Mucosa of rectum (tissue), 2 donors: ENCODE measurements at regions not wholly inside any gene's neighbourhood (a gene's known extent, or its start where the extent isn't known, plus 50 kb on each side); places are given as distances from the start of the nearest gene placed in this dataset.
A peak's percentile ranks its signal among the peaks of the same experiment; 100 is the strongest.
"Not testable (repeated sequence)": the region's sequence is repeated elsewhere in the genome, so short reads cannot be mapped to it uniquely, and the experiment has no call there.

Experiments
- H3K27ac ChIP-seq, 2 donors: one replicate each; pipeline ENCODE4 v1.7.0; 2013; ENCODE audit warnings: inconsistent platforms in 2 of 2, low read depth in 2 of 2, low read length in 2 of 2
- H3K27me3 ChIP-seq, 2 donors: one replicate each; pipeline ENCODE4 v1.7.0; 2013; ENCODE audit warnings: low read length in 2 of 2; ENCODE audit not compliant: control insufficient read depth in 2 of 2, insufficient read depth in 2 of 2
- H3K36me3 ChIP-seq, 2 donors: one replicate each; pipeline ENCODE4 v1.7.0; 2013; ENCODE audit warnings: low read length in 2 of 2; ENCODE audit not compliant: control insufficient read depth in 2 of 2, insufficient read depth in 2 of 2
- H3K4me1 ChIP-seq, 2 donors: one replicate each; pipeline ENCODE4 v1.7.0; 2013; ENCODE audit warnings: low read length in 2 of 2, mild to moderate bottlenecking in 1 of 2; ENCODE audit not compliant: control insufficient read depth in 2 of 2, insufficient read depth in 2 of 2
- H3K4me3 ChIP-seq, 2 donors: one replicate each; pipeline ENCODE4 v1.7.0; 2013; ENCODE audit warnings: low read length in 2 of 2
- H3K9ac ChIP-seq, 2 donors: one replicate each; pipeline ENCODE4 v1.7.0; 2013; ENCODE audit warnings: low read length in 2 of 2, low read depth in 1 of 2, mild to moderate bottlenecking in 1 of 2
- H3K9me3 ChIP-seq, 2 donors: one replicate each; pipeline ENCODE4 v1.7.0; 2013; ENCODE audit warnings: low read length in 2 of 2; ENCODE audit not compliant: control insufficient read depth in 2 of 2
- donor health status: healthy.
- donor health status: Normal muscosa, but diverticular disease.

DNA sequence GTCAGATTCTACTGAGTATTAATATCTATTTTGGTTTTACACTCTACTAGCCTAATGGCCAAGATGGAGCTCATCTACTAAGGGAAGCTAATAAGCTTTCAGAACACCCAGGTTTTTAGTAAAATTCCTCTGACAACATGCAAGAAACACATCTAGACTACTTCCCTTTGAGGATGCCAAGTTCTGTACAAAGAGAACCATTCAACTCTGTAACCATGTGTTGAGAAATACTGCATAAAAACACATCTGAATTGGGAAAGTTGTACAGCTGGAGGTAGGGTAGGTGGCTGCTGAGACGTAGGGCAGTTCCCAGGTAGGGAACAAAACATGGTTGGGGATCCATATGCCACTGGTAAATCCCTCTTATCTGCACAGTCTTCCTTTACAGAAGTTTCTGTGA lies 66.2 kb downstream of the SC5D start:
- Histone ChIP-seq H3K9me3 (no peaks in the 10 kb centered on the region), H3K9ac (no peak overlapping the region), H3K27me3 (no peaks in the 10 kb centered on the region), H3K4me3 (no peak overlapping the region), H3K4me1 (no peaks in the 10 kb centered on the region), H3K27ac (no peak overlapping the region), H3K36me3 (no peaks in the 10 kb centered on the region)

DNA sequence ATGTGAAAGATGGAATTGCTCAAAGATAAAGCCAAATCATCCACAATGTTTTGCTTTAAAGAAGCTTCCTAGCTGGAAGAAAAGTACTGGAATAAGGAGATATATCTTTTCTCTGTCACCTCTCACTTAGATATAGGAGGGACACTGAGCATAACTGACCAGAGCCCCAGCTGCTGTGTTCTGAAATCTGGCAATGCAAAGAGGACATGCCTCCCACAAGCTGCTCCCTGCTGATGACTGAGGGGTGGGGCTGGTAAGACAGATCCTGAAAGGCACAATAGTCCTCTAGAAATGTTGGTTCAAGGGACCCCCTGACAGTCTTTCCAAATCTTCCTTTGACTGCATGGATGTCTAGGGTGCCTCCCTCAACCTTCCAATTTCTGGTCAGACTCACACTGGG lies 67.0 kb downstream of the SC5D start:
- H3K9ac ChIP-seq = no peak overlapping the region
- H3K27me3 ChIP-seq = no peaks in the 10 kb centered on the region
- no peak overlapping the region for H3K4me3 ChIP-seq
- H3K27ac ChIP-seq = no peak overlapping the region
- no peaks in the 10 kb centered on the region for H3K9me3 ChIP-seq
- no peaks in the 10 kb centered on the region for H3K36me3 ChIP-seq
- H3K4me1 ChIP-seq = no peaks in the 10 kb centered on the region

DNA sequence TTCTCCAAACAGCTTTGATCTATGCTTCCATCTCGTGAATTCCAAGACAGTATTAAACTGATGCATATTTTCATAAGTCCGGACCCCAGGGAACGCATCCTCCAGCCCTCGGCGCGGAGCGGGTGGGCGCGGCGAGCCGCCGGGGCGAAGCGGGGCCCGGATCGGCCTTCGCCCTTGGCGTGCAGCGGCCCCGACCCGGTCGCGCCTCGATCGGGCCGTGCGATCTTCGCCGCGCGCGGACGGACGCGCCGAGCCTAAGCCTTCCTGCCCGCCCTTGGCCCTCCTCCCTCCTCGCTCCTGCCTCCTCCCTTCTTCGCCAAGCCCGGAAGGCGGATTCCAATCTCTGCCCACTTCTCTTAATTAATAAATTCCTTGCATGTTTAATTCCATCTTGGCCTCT lies 70.4 kb downstream of the SC5D start:
- H3K27me3 ChIP-seq, H3K9me3 ChIP-seq, H3K9ac ChIP-seq, H3K36me3 ChIP-seq, H3K4me3 ChIP-seq, H3K4me1 ChIP-seq, H3K27ac ChIP-seq: not testable (repeated sequence)

DNA sequence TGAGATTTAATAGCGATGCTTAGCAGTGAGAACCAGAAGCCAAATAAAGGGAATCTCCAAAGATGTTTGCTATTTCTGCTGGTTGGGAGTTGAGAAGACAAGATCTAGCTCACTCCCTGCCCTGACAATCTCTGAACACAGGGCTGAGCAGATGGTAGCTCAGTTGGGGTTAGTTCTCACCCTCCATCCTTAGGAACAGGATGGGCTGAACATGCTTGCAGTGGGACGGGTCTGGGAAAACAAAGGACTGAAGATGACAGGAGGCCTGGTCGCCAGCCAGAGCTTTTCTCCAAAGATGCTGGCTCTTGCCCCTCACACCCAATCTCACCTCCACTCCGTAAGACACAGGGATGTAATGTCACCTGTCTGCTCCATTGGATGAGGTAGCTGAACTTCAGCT lies 72.7 kb downstream of the SC5D start:
- Histone ChIP-seq H3K4me1 (peaks cover 0 to 3% of the 10 kb centered on the region in 2 donors), H3K36me3 (no peaks in the 10 kb centered on the region), H3K9me3 (no peaks in the 10 kb centered on the region), H3K4me3 (no peak overlapping the region), H3K9ac (no peak overlapping the region), H3K27me3 (no peaks in the 10 kb centered on the region), H3K27ac (no peak overlapping the region)

DNA sequence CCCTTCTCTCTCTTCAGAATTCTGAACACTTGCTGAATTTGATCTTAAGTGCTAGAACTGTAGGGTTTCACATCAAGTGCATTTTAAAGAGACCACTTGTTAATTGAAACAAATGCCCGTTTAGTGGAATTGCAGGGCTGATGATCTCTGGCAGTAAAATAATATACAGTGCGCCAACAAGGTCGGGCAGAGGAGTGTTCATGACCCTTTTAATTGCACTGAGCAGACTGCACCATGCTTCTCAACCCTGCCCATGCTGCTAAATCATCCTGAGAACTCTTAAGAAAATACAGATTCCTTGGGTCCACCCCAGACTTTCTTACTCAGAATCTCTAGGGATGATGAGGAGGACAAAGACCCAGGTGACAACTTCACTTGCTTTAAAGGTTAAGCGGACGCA lies 73.5 kb downstream of the SC5D start:
- Histone ChIP-seq H3K27me3 (no peaks in the 10 kb centered on the region), H3K4me3 (no peak overlapping the region), H3K27ac (no peak overlapping the region), H3K9ac (no peak overlapping the region), H3K4me1 (peaks cover 0 to 3% of the 10 kb centered on the region in 2 donors), H3K36me3 (no peaks in the 10 kb centered on the region), H3K9me3 (no peaks in the 10 kb centered on the region)

DNA sequence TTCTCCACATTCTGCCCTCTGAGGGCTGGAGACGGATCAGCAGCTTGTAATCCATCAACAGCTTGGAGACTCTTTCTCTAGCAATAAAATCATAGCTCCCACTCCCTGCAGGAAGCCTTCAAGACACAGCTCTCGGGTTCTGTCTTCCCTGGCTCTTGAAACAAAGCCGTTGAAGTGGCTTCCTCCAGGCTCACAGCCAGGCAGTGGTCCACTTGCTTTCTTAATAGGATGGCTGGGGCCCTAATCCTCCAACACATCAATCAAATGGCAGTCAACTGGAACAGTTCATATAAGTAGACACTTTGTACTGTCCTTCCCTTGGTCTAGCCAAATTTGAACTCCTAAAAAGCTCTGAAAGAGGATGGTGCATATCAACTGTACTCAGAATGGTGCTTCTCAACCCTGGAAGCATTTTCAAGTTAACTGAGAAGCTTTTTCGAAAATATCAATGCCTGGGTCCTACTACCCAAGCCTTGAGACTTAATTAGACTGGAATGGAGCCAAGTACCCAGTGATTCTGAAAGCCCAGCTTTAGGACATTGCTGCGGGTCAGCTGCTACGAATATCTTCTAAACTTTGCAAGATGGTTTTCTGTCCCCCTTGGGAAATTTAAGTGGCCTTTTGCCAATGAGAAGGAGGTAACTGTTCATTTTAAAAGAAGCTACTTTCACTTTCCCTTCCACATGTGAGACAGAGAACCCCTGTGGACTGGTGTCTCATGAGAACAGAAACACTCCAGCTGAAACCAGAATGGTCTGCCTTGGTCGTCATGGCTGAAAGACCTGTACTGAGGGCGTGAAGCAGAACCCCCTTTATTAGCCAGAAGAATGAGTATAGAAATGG lies 74.7 kb downstream of the SC5D start:
- no peak overlapping the region for H3K9ac ChIP-seq
- no peaks in the 10 kb centered on the region for H3K9me3 ChIP-seq
- peak overlapping the region in 1 of 2 donors; percentile 24 for H3K4me3 ChIP-seq
- peaks cover 0 to 3% of the 10 kb centered on the region in 2 donors for H3K4me1 ChIP-seq
- no peak overlapping the region for H3K27ac ChIP-seq
- no peaks in the 10 kb centered on the region for H3K36me3 ChIP-seq
- H3K27me3 ChIP-seq = no peaks in the 10 kb centered on the region

DNA sequence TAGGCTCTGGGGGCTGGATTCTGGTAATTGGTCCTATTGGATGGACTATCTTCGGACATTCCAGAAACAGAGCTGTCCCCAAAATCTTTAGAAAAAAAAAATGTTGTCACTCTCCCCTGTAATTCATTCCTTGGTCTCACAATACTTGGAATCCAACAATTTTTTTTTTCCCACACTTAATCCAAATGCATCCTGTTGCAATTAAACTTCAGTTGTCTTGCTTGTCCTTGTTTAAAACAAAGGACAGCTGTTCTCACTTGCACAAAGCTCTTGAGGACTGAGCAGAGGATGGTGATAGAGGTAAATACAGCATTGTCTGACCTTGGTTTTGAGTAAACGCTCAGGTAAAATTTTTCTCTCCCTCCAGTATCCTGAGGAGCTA lies 75.3 kb downstream of the SC5D start:
- H3K36me3 ChIP-seq = no peaks in the 10 kb centered on the region
- H3K9ac ChIP-seq = no peak overlapping the region
- no peak overlapping the region for H3K27ac ChIP-seq
- H3K9me3 ChIP-seq = no peaks in the 10 kb centered on the region
- no peak overlapping the region for H3K4me3 ChIP-seq
- no peaks in the 10 kb centered on the region for H3K27me3 ChIP-seq
- H3K4me1 ChIP-seq = peaks cover 3 to 7% of the 10 kb centered on the region in 2 donors

DNA sequence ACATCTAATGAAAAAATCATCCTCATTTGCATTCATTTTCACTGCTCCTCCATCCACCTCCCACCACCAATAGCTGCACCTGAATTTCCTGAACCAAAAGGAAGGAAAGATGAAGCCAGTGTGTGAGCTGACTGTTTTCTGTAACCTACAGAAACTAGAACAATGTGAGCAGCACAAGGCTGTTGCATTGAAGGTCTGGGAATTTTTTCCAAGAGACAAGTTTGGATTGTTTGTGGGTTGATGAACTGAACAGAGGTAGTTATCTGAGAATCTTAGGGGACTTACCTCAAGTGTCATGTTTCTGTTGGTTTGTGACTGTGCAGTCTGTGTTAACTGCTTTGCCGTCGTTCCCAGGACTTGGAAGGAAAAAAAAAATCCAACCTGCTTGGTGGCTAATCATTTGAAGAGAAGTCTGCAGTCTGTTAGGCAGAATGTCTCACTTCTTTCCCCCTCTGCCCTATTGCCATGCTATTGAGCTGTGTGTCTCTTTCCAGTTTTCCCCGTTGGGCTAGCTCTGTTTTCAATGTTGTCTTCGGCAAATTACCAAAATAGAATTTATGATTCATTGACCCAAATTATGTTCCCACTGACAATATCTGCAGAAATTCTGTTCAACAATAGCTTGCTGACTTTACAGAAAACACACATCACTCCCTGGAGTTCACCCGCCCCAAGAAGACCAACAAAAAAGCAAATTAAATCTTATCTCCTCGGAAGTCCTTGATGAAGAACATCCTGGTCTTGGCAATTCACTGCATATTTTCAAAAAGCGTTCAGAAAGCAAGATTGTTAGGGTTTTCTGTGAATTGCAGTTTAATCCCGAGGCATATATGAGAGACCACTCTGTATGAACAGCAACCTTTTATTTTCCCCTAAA lies 76.0 kb downstream of the SC5D start:
- Histone ChIP-seq H3K9ac (no peak overlapping the region), H3K9me3 (no peaks in the 10 kb centered on the region), H3K4me1 (peaks cover 3 to 8% of the 10 kb centered on the region in 2 donors), H3K27ac (no peak overlapping the region), H3K4me3 (no peak overlapping the region), H3K36me3 (no peaks in the 10 kb centered on the region), H3K27me3 (no peaks in the 10 kb centered on the region)

DNA sequence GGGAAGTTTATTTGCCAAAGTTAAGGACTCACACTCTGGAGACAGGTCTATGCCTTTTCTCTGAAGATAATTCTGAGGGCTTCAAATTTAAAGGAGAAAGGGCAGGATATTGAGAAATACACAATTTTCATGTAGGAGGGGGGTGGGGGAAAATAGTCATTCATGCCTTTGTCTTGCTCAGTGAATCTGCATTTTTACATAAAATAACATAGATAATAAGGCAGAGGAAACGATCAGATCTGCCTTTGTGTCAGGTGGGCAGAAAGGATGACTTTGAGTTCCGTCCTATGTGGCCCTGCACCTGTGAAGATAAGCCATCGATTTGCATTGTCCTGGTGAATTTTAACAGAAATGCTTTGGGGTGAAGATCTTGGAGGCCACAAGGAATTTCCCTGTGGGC lies 76.8 kb downstream of the SC5D start:
- Histone ChIP-seq H3K36me3 (no peaks in the 10 kb centered on the region), H3K9me3 (no peaks in the 10 kb centered on the region), H3K4me1 (peaks cover 3 to 8% of the 10 kb centered on the region in 2 donors), H3K27me3 (no peaks in the 10 kb centered on the region), H3K9ac (no peak overlapping the region), H3K4me3 (no peak overlapping the region), H3K27ac (no peak overlapping the region)

DNA sequence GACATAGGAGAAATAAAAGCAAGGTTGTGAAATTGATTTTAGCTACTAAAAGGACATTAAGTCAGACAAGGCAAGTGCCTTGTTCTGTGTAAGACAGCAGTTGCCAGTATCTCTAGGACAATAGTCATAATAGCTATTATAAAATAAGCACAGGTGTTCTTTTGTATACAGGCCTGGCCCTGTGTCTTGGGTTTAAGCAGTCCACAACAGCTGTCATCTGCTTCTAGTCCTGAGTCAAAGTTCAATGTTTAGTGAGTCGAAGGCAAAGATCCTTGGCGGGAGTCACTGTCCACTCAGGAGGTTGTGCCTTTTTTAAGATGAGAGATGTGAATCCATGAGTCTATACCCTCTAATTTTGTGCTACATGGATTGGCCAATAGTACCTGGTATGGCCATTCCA lies 79.5 kb downstream of the SC5D start:
- Histone ChIP-seq H3K4me1 (peaks cover 3 to 4% of the 10 kb centered on the region in 2 donors), H3K27me3 (no peaks in the 10 kb centered on the region), H3K36me3 (no peaks in the 10 kb centered on the region), H3K27ac (peak overlapping the region; percentile 34 to 48), H3K4me3 (no peak overlapping the region), H3K9ac (no peak overlapping the region), H3K9me3 (no peaks in the 10 kb centered on the region)
